ENCODE measurements at regions not wholly inside any gene's neighbourhood (a gene's known extent, or its start where the extent isn't known, plus 50 kb on each side); places are given as distances from the start of the nearest gene placed in this dataset.

- TF ChIP-seq CTCF (IDR thresholded peaks at IDR 0.05), result no peak
- no peak for TF ChIP-seq POLR2A (IDR thresholded peaks at IDR 0.05)
These were observed 1053.0 kb downstream of the TUSC7 start for GRCh38 chr3:117762621-117763037.

Data from Peyer's patch (tissue), 4 donors.